Astrocyte of the hippocampus (primary cell): ENCODE measurements at regions not wholly inside any gene's neighbourhood (a gene's known extent, or its start where the extent isn't known, plus 50 kb on each side); places are given as distances from the start of the nearest gene placed in this dataset.

Source experiments
- DNase-seq: peaks from one replicate; pipeline ENCODE4 v3.0.0; 2011; ENCODE audit warnings: low read depth, low spot score

DNA sequence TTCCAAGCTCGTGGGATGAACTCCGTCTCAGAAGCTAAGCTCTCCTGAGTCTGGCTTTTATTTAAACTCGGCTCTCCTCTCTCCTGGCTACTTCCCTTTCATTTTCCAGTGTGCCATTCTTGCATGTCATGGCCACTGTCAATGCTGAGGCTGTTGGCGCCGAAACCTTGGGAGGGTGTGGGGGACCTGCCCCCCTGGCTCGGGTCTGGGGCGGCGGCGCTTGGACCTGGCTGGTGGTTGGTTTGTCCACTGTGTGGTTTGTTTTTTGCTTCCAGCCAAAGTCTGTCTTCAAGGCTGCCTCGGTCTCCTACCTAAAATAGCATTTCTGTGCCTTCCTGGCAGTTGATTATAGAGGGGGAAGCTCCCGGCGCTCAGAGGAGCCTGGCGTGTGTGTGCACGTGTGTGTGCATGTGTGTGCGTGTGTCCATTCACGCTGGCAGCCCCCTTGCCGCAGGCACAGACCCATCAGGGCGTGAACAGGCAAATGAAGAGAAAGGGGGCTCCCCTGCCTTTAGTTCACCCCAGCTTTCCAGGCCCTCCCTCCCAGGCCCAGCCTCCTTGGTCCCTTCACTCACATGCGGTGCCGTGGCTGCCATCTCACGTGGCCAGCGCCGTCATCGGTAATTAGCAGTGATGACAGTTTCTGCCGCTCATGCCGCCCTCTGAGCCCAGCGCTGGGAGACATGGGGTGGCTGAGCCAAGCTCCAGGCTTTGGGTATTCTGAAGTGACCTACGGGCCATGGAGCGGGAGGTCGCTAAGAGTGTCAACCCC is 179.9 kb downstream of the SEC14L1 start:
- DNase-seq: peak; percentile 22

DNA sequence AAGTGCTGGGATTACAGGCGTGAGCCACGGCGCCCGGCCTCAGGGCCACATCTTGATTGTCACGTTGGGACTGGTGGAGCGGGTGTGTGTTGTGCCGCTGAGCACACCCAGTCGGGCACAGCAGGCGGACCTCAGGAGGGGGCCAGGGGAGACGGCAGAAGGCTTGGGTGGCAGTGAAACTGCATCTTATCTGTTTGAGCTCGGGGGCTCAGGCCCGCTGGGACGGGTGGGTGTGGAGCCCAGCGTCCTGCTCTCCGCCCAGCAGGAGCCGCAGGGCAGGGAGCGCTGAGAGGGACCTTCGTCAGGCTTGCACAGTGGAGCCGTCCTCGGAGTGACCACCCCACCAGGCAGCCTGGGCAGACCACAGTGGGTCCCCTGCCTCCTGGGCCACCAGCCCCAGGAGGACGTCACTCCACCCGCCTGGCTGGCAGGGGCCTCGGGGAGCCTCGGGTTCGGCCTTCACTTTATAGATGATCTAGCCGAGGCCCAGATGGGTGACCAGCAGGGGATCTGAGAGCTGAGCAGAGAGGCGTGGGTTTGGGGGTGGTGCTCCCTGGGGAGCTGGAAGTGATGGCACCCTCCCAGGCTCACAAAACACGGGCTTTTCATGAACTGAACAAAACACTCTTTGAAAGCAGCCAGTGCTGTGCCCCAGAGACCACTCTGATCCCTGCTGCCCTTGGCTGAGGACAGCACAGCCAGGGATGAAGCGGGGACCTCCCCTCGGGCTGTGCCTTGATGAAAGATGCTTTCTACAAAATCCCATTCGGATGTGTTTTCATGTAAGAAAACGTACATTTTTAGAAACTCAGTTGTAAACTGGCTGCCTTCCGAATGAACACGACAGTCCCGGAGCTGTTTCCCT is 181.1 kb downstream of the SEC14L1 start:
- no peak for DNase-seq

DNA sequence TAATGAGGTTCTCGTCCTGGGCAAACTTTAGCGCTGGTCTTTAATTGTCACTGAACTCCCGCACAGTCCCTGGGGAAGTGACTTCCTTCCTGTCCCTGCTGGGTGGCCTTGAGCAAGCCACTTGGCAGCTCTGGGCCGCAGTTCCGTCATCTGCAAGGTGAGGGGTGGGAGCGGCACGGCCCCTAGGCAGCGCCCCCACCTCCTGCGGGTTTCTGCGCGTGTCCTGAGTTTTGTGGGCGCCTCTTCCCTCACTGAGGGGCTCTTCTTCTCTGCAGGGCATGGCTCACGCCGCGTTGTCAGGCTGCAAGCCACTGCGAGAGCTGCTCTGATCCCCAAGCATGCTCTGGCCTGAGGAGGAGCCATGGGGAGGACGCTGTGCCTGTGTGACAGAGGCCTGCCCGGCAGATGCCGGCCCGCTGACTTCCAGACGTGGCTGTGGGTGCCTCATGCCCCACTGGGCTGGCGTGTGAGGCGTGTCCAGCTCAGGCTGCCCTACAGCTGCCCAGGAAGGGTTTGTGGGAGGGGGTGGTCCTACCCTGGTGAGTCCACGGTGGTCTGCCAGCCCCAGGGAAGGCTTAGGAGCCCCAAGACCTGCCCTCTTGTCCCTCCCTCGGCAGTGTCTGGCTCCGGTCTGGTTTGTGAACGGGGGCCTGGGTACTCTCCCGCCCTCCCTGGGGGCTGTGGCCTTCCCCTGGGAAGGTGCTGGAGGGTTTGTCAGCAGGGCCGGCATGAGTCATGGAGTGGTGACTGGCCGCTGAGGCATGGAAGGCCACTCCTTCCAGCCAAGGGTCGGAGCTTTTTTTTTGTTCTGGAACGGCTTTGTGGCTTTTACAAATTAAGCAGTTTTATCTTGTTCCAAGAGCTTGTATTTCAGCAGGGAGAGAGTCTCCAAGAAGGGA is 182.0 kb downstream of the SEC14L1 start:
- peak; percentile 99 for DNase-seq

DNA sequence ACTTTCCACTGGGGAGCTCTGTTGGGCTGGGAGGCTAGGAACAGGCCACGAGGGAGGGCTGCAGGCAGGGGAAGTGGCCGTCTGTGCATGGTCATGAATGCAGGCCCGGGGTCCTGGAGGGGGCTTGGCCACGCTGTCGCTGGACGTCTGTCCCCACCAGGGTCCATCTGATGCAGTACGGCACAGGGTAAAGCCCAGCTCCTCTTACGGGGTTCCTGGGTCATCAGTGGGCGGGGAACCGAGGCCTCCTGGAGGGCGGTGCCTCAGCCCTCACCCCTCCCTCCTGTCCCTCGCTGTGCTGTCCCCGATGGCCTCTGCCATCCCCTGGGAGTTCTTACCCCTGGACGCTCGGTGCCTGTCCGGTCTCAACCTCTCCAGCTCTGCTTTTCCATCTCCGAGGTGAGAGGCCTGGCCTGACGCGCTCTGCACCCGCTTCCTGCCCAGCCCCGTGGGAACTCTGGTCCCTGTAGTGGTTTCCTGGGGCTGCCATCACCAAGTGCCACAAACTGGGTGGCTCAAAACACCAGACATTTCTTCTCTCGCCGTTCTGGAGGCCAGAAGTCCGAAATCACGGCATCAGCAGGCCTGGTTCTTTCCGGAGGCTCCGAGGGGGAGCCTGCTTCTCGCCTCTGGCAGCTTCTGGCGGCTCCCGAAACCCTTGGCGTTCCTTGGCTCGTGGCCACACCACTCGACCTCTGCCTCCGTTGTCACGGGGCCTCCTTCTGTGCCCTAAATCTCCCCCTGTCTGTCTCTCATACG is 182.8 kb downstream of the SEC14L1 start:
- peak; percentile 70 for DNase-seq

DNA sequence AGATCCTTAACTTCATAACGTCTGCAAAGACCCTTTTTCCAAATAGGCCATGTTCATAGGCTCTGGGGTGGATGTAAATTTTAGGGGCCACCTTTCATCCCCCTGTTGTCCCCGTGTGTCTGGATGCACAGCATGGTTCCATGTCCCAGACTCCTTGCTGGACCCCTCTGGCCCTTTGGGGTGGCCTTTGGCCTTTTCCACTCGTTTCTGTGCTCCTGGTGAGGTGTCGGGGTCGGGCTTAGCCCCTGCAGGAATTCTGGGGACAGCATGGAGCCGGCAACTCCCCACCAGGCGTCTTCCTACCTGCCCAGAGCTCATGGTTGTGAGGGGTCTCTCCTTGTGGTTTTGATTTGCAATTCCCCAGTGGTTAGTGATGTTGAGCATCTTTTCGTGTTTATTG is 183.5 kb downstream of the SEC14L1 start:
- no peak for DNase-seq

DNA sequence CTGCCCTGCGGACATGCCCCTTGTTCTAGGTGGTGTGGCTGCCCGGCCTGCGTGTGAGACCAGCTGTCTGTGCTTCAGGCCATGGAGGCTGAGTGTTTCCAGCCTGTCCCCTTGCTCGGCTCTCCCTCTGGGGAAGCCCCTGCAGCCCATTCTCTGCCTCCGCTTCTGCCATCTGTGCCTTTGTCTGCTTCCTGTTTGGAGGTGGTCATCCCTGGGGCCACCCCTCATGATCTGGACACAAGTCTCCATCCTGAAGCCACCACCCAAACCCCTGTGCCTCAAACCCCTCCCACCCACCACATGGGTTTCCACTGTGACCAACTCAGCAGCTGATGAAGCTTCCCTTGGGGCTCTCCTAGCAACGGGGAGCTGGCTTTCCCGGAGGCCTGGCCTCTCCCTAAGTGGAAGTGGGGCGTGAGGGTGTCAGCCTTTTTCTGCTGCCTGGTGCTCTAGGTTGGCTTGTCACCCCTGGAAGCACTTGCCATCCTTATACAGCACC is 184.9 kb downstream of the SEC14L1 start:
- no peak for DNase-seq

DNA sequence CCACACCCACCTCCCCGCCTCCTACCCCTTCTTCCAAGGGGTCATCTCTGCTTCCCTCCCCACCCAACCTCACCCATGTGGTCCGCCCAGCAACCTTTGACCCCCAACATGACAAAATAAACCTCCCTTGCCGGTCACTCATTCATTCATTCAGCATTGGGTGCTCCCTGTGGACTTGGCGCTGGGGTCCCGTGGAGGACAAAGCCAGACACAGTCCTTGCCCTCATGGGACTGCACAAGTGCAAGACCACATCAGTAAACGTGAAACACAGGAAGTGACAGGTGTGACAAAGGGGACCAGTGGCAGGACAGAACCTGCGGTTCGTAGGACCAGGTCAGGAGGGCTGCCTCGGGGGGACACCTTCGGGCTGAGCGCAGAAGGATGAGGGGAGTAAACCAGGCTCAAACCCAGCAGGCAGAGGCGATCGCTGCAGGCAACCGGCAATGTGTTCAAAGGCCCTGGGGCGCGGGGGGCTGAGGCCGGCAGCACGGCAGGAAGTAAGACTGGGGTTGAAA is 185.4 kb downstream of the SEC14L1 start:
- no peak for DNase-seq

DNA sequence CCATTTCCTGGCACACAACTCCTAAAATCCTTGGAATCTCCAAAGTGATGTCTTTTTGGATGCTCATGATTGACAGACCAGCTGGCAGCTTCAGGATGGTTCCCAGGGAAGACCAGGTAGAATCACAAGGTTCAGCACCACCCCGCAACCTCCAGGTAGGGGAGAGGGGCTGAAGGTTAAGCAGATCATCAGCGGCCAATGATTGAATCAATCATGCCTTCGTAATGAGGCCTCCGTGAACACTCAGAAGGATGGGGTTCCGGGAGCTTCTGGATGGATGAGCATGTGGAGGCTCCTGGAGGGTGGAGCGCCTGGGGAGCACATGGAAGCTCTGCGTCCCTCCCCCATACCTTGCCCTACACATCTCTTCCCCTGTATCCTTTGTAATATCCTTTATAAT is 185.9 kb downstream of the SEC14L1 start:
- no peak for DNase-seq

DNA sequence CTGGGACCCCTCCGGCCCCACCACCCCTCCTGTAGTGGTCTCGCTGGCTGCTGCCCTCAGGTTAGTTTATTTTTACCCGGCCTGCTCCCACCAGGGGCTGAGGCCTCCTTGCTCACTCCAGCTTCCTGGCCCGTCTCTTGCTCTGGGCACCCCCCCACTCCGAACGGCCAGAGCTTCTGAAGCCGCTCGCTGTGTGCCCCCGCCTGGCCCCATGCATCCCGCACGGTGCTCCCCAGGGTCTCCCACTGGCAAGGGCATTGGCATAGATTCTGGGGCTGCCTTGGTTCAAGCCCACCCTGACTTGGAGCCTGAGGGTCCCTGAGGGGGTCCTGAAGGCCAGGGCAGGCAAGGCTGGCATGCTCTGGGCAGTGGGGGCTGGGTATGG is 186.4 kb downstream of the SEC14L1 start:
- DNase-seq: no peak

DNA sequence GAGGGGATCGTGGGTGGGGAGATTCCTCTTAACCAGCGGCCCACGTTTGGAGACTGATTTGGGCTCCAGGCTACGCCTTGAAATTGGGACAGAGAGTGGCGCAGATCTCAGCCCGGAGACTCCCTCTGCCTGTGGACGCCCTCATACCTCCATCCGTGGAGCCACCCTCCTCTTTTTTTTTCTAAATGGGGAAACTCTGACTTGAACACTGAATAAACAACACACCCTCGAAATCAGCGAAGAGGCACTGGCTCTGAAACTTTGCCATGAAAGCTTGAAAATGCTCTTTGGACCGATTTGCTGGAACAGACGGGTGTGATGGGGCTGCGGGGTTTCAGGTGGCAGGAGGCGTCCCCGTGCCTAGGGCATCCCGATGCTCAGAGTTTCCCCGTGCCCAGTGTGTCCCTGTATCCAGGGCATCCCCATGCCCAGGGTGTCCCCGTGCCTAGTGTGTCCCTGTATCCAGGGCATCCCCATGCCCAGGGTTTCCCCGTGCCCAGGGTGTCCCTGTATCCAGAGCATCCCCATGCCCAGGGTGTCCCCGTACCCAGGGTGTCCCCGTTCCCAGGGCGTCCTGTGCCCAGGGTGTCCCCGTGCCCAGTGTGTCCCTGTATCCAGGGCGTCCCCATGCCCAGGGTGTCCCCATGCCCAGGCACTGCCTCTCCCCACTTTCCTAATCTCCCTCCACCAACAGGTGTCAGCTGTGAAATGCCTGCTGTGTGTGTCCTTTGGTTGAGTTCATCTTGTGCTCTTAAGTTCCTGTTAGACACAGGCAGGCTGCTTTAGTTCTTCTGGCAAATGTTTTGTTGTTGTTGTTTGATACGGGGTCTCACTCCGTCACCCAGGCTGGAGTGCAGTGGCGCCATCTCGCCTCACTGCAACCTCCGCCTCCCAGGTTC is 187.0 kb downstream of the SEC14L1 start:
- DNase-seq: no peak

DNA sequence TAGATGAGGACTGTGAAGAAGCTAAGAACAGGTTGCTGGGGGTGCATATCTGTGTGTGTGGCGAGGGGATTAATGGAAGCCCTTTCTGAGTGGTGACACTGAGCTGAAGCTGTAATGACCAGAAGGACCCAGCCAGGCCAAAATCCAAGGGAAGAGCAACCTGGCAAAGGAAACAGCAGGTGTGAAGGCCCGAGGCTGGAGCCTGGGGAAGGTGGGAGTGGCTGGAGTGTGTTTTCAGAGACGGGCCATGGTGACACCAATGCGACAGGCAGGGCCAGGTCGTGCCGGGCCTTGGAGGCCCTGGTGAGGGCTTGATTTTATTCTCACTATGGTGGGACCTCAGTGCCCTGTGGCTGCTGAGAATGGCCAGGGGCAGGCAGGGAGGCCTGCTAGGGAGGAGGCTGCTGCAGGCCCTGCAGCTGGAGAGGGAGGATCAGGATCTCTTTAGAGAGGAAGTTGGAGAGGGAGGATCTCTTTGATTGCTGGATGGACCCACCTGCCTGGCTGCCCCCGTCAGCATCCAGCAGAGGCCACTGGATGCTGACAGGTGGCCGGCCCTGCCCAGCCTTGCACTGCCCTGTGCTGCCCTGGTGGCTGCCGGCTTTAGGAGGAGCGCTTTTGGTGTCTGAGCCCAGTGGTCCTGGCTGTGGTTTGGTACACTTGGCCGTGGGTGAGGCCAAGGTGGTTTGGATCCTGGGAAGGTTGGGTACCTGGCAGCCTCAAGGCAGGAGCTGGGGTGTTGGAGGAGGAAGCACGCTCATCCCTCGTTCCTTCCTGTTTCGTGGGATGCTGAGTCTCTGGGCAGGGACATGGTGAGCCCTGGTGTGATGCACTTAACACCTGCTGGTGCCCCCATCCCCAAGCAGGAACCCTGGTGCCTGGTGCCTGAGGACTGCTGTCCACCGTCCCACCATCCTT is 188.3 kb downstream of the SEC14L1 start:
- DNase-seq: no peak

DNA sequence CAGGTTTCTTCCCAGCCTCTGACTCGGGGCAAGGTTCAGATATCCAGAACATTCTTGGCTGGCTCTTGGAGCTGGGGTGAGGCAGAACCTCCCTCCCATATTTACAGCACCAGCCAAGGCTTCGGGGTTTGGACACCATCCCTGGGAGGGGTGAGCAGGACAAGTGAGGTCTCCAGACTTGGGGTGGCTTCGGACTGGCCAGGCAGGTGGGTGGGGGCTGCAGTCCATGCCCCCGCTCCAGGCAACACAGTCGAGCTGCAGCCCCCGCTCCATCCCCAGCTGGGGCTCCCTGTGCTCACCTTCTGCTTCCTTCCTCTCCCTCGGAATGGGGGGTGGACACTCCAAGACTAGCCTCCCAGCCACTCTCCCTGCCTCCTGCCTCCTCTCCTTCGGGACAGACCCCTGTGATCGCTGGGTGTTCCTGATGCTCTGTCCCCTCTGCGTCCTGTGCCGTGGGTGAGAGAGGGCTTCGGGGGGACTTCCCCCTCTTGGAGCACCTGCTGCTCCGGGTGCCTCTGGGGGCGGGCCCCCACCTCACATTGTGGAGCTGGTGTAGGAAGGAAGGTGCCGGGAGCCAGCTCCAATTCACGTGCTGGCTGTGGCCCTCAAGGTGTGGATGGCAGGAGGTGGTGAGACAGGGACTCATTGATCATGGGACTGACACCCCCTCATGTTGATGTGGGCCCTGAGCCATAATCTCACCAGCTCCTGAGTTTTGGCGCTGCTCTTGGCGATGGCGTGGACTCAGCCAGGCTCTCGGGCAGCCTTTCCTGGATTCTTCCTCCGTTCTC is 189.2 kb downstream of the SEC14L1 start:
- DNase-seq: no peak

DNA sequence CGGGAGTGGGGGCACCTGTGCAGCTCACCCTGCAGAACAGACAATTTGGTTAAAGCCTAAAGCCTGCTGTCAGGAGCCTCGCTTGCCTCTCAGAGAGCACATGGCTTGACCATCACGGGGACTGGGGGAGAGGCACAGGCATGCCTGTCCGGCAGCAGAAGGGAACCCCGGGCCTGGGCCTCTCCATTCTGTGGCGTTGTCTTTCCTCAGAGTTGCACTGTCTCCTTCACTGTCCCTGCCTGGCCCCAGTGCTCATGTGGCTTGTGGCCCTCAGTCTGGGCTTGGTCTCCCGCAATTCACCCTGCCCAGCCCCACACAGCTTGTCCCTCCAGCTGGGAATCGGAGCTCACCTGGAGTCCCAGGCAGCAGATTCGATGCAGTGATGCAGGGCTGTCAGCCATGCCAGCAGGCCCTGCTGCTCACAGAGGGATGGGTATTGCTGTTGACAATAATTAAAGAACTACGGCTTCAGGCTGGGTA is 189.9 kb downstream of the SEC14L1 start:
- DNase-seq: no peak

DNA sequence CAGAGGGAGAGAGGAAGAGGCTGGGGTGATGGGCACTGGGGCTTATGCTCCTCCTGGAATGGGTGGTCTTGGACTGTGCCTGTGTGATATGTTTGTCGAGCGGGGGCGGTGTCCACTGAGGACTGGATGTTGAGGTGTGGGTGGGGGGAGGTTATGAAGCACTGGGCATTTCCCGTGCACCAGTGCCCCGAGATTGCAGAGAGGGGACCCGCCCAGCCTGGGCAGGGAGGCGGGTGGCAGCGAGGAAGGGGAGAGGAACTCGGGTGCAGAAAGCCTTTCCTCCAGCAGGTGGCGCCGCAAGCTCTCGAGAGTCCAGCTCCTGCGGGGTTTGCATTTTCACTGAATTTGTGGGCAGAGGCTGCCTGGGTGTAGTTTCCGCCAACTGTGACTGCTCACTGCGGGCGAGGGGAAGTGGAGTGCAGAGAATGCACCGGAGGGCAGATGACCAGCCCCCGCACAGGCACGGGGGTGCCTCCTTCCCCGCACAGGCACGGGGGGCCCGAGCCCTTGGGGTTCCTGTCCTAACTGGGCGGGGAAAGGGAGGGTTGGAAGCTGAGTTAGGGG is 190.6 kb downstream of the SEC14L1 start:
- DNase-seq: peak; percentile 96

DNA sequence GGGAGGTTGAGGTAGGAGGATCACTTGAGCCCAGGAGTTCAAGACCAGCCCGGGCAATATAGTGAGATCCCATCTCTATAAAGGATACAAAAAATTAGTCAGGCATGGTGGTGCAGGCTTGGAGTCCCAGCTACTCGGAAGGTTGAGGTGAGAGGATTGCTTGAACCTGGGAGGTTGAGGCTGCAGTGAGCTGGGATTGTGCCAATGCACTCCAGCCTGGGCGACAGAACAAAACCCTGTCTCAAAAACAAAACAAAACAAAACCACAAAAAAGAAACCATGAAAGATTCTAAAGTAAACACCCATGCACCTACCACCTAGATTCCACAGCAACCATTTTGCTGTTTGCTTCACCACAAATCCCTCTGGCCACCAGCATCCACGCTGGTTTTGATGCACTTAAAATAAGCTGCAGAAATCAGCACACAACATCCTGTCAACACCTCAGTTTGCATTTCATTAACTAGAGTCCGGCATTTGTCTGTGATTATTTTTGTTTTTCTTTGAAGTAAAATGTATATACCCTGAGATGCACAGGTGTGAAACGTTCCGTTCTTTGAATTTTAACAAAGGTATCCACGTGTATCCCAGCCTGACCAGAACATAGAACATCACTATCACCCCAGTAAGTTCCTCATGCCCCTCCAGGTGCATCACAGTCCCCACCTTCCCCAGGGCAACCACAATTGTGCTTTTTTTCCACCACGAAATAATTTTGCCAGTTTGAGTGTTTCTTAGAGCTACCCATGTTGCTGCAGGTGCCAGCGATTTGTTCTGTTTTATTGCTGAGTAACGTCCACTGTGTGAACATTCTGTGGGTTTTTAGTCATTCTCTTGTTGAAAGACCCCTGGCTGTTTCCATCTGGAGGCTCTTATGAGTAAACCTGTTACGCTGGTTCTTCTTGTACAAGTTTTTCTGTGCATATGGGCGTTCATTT is 191.5 kb downstream of the SEC14L1 start:
- DNase-seq: peak; percentile 68

DNA sequence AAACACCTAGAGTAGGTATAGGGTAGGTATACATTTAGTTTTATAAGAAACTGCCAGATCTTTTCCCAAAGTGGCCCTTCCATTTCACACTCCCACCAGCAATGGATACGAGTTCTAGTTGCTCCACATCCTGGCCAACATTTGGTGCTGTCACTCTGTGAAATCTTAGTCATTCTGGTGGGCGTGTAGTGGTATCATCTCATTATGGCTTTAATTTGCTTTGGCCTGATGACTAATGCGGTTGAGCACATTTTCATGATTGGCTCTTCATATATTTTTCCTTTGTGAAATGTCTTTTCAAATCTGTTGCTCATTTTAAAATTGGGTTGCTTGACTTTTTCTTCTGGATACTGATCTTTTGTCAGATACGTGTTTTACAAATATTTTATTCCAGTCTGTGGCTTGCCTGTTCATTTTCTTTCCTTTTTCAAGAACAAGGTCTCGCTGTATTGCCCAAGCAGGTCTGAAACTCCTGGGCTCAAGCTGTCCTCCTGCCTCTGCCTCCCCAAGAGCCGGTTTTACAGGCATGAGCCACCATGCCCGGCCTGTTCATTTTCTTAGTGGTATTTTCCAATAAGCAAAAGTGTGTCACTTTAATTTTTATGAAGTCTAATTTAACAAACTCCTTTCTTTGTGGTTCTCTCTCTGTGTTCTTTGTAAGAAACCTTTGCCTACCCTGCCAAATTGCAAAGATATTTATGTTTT is 192.4 kb downstream of the SEC14L1 start:
- DNase-seq: peak; percentile 60
